ENCODE measurements at regions not wholly inside any gene's neighbourhood (a gene's known extent, or its start where the extent isn't known, plus 50 kb on each side); places are given as distances from the start of the nearest gene placed in this dataset.

DNA sequence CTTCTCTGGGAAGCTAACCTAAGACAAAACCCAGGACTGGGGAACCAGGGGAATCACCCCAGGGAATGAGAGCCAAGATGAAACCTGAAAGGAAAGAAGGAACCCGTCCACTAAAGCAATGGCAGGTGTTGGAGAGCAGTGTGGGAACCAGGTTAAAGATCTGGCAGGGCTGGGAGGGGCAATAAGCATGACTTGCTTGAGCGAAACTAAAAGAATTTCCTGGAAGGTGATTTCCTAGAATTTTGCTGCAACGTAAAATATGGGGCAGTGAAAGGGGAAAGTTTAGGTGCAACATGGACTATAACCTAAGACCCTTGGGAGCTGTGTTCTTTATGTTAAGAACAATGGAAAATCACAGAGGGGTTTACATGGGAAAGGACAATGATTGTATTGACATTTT, 126.2 kb upstream of the SSTR4 start:
- TF ChIP-seq ELF3 (CRISPR knock-in tag; IDR thresholded peaks at IDR 0.05) (no peak), HDAC1 (CRISPR knock-in tag; IDR thresholded peaks at IDR 0.05) (no peak), ZFP41 (CRISPR knock-in tag; IDR thresholded peaks at IDR 0.05; ENCODE audit: borderline replicate concordance) (no peak), TCF12 (IDR thresholded peaks at IDR 0.05) (no peak), TCF12 (CRISPR knock-in tag; IDR thresholded peaks at IDR 0.05) (no peak), REXO4 (CRISPR knock-in tag; IDR thresholded peaks at IDR 0.05; ENCODE audit: borderline replicate concordance) (no peak), CEBPB (IDR thresholded peaks at IDR 0.05; ENCODE audit: borderline replicate concordance, low read depth, low read length) (no peak), POLR2AphosphoS2 (IDR thresholded peaks at IDR 0.05; ENCODE audit: low read depth, low read length) (no peak), ETV5 (CRISPR knock-in tag; IDR thresholded peaks at IDR 0.05; ENCODE audit: borderline replicate concordance) (no peak), ZNF264 (CRISPR knock-in tag; IDR thresholded peaks at IDR 0.05) (no peak)
- TF ChIP-seq, protein P1, sequence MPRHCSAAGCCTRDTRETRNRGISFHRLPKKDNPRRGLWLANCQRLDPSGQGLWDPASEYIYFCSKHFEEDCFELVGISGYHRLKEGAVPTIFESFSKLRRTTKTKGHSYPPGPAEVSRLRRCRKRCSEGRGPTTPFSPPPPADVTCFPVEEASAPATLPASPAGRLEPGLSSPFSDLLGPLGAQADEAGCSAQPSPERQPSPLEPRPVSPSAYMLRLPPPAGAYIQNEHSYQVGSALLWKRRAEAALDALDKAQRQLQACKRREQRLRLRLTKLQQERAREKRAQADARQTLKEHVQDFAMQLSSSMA (CRISPR knock-in tag; IDR thresholded peaks at IDR 0.05), result no peak

Data from HepG2 (cell line).